H4 (cell line): ENCODE measurements at regions not wholly inside any gene's neighbourhood (a gene's known extent, or its start where the extent isn't known, plus 50 kb on each side); places are given as distances from the start of the nearest gene placed in this dataset.

Experiments
- DNase-seq: peaks from one replicate; pipeline ENCODE4 v3.0.0-alpha.2; 2015; ENCODE audit warnings: low spot score

GRCh38 chr15:99508852-99509251 is 56.9 kb upstream of the MEF2A start:
- DNase-seq, result no peak

GRCh38 chr15:99509686-99510461 is 55.9 kb upstream of the MEF2A start:
- no peak for DNase-seq

GRCh38 chr15:99511531-99511865 is 54.3 kb upstream of the MEF2A start:
- no peak for DNase-seq

GRCh38 chr15:99511866-99512661 is 53.7 kb upstream of the MEF2A start:
- DNase-seq, result no peak

GRCh38 chr15:99514306-99514705 is 51.5 kb upstream of the MEF2A start:
- no peak for DNase-seq
